Panc1 (cell line): ENCODE measurements at regions not wholly inside any gene's neighbourhood (a gene's known extent, or its start where the extent isn't known, plus 50 kb on each side); places are given as distances from the start of the nearest gene placed in this dataset.

Experiments
- ATAC-seq: fragments of 200-7000 bp; cut with Tn5 transposase; 2 replicates; pipeline ENCODE4 v1.9.1; 2020; ENCODE audit warnings: mild to moderate bottlenecking, moderate library complexity
- BruUV-seq: library from RNA; stranded (reverse); fragments of 400-500 nt; replicated peaks from 2 replicates; lab custom pipeline; 2021; lab: Mats Ljungman, UMichigan
- CTCF ChIA-PET: fragments of 300-600 bp; sonication (Branson Sonifier 250); formaldehyde crosslinking; loops from one replicate; lab custom pipeline; 2022; ENCODE audit warnings: antibody characterized with exemption; lab: Charles Lee
- POLR2A ChIA-PET: fragments of 300-600 bp; sonication (Branson Sonifier 250); formaldehyde crosslinking; loops from one replicate; lab custom pipeline; 2022; ENCODE audit warnings: antibody characterized with exemption; lab: Charles Lee
- DNase-seq: peaks from one replicate; pipeline ENCODE4 v3.0.0-alpha.2; 2010; ENCODE audit warnings: low read depth, low spot score
- H3K27ac ChIP-seq: 2 replicates; pipeline ENCODE4 v1.5.1; 2011; ENCODE audit warnings: mild to moderate bottlenecking, low read length, inconsistent platforms
- H3K27me3 ChIP-seq: fragments of 200-500 bp; sonication (Bioruptor generic); 2 replicates; pipeline ENCODE4 v1.6.0; 2014; ENCODE audit warnings: low read length, inconsistent platforms; ENCODE audit not compliant: control insufficient read depth, insufficient read depth
- H3K36me3 ChIP-seq: fragments of 200-500 bp; sonication (Bioruptor generic); 2 replicates; pipeline ENCODE4 v1.5.1; 2014; ENCODE audit warnings: inconsistent platforms, mild to moderate bottlenecking, low read length, moderate library complexity; ENCODE audit not compliant: control insufficient read depth, insufficient read depth
- H3K4me1 ChIP-seq: 2 replicates; pipeline ENCODE4 v1.5.1; 2011; ENCODE audit warnings: inconsistent platforms, mild to moderate bottlenecking, low read length, moderate library complexity; ENCODE audit not compliant: control insufficient read depth, insufficient read depth
- H3K4me3 ChIP-seq, 2 experiments: 2 replicates each; pipeline ENCODE4 v1.5.1; 2011 to 2012; ENCODE audit warnings: low read depth in 2 of 2, low read length in 2 of 2, mild to moderate bottlenecking in 2 of 2, inconsistent platforms in 1 of 2, moderate library complexity in 1 of 2
- H3K9me3 ChIP-seq: fragments of 200-500 bp; sonication (Bioruptor generic); 2 replicates; pipeline ENCODE4 v1.5.1; 2014; ENCODE audit warnings: low read depth, mild to moderate bottlenecking, inconsistent platforms, low read length, moderate library complexity; ENCODE audit not compliant: control insufficient read depth, insufficient read depth
- CTCF ChIP-seq: fragments of 450-650 bp; IDR thresholded peaks from 2 replicates; pipeline ENCODE4 v1.5.1; 2017; ENCODE audit warnings: mild to moderate bottlenecking
- POLR2AphosphoS5 ChIP-seq: IDR thresholded peaks from 2 replicates; pipeline ENCODE4 v1.6.1; 2012; ENCODE audit warnings: mild to moderate bottlenecking, low read depth, low read length, moderate library complexity
- REST ChIP-seq, 2 experiments: IDR thresholded peaks; 2 replicates each; pipeline ENCODE4 v1.6.1; 2011 to 2012; ENCODE audit warnings: low read depth in 2 of 2, control low read depth in 1 of 2, low read length in 1 of 2, mild to moderate bottlenecking in 1 of 2, moderate library complexity in 1 of 2; ENCODE audit not compliant: insufficient read depth in 1 of 2
- SIN3A ChIP-seq: IDR thresholded peaks from 2 replicates; pipeline ENCODE4 v1.6.1; 2012; ENCODE audit warnings: low read depth, mild to moderate bottlenecking, low read length, moderate library complexity, borderline replicate concordance; ENCODE audit not compliant: insufficient read depth
- TCF7L2 ChIP-seq: IDR thresholded peaks from 2 replicates; pipeline ENCODE4 v1.6.1; 2011; ENCODE audit warnings: mild to moderate bottlenecking, low read depth, low read length, inconsistent platforms
- in situ Hi-C: cut with HindIII; loops from 2 replicates; pipeline ENCODE4 v1.10.0; 2016; ENCODE audit warnings: low sequenced_read_pairs, low pct_unique_long_range_greater_than_20kb
- intact Hi-C: fragments of 100-400 bp; cut with micrococcal nuclease; formaldehyde crosslinking; loops from one replicate; pipeline ENCODE4 v1.10.0; 2022; ENCODE audit not compliant: unreplicated experiment

GRCh38 chr6:166866839-166867637 lies 89.3 kb downstream of the RNASET2 start:
- Histone ChIP-seq H3K9me3 (no peaks in the 10 kb centered on the region), H3K27me3 (peaks cover 21% of the 10 kb centered on the region), H3K4me1 (no peaks in the 10 kb centered on the region; the same call in 1 of the 2 replicates), H3K4me3 (no peak overlapping the region), H3K36me3 (no peaks in the 10 kb centered on the region), H3K27ac (no peak overlapping the region)
- BruUV-seq = no TSS peak
- DNase-seq (no peak), ATAC-seq (no peak)
- in situ Hi-C loops (no loop called here), intact Hi-C loops (no loop called here)
- TF ChIP-seq TCF7L2 = no peak
- TF ChIP-seq SIN3A = no peak
- no peak for TF ChIP-seq REST (IDR thresholded peaks at IDR 0.05; ENCODE audit: insufficient read depth in 1 of 2, low read depth in 2 of 2, low read length in 1 of 2)
- no peak for TF ChIP-seq POLR2AphosphoS5
- TF ChIP-seq CTCF = no peak
- POLR2A ChIA-PET = interaction anchor here (0.5 kb wide), 1 partner anchor 9 kb away, joined by 6 read pairs; no protein-coding TSS in a partner anchor
- CTCF ChIA-PET = no interaction called here

GRCh38 chr6:166864333-166864732 lies 92.0 kb downstream of the RNASET2 start:
- H3K4me3 ChIP-seq = no peak overlapping the region
- in situ Hi-C loops (no loop called here), intact Hi-C loops (no loop called here)
- DNase-seq (no peak), ATAC-seq (no peak)
- H3K9me3 ChIP-seq = no peaks in the 10 kb centered on the region
- ChIA-PET POLR2A (no interaction called here), CTCF (no interaction called here)
- no peaks in the 10 kb centered on the region; the same call in 1 of the 2 replicates for H3K4me1 ChIP-seq
- no peak overlapping the region for H3K27ac ChIP-seq
- peaks cover 48% of the 10 kb centered on the region for H3K27me3 ChIP-seq
- no peaks in the 10 kb centered on the region for H3K36me3 ChIP-seq
- TF ChIP-seq SIN3A (no peak), TCF7L2 (no peak), POLR2AphosphoS5 (no peak), CTCF (no peak), REST (IDR thresholded peaks at IDR 0.05; ENCODE audit: insufficient read depth in 1 of 2, low read depth in 2 of 2, low read length in 1 of 2) (no peak)
- BruUV-seq = no TSS peak
